Activated CD4-positive, alpha-beta memory T cell treated with anti-CD3 and anti-CD28 coated beads for 36 hours (primary cell): ENCODE measurements at regions not wholly inside any gene's neighbourhood (a gene's known extent, or its start where the extent isn't known, plus 50 kb on each side); places are given as distances from the start of the nearest gene placed in this dataset.

Source experiments
- CTCF ChIA-PET: fragments of 350-600 bp; sonication (Branson Sonifier 250); formaldehyde crosslinking; loops from one replicate; lab custom pipeline; 2021; ENCODE audit warnings: antibody characterized with exemption, inconsistent platforms; lab: Charles Lee
- POLR2A ChIA-PET: fragments of 350-600 bp; sonication (Branson Sonifier 250); formaldehyde crosslinking; loops from one replicate; lab custom pipeline; 2021; ENCODE audit warnings: antibody characterized with exemption; lab: Charles Lee
- DNase-seq: peaks from one replicate; pipeline ENCODE4 v3.0.0-alpha.2; 2020
- H3K27ac Mint-ChIP-seq: one replicate; pipeline ENCODE4 v1.8.0; 2021; ENCODE audit warnings: mixed read lengths
- H3K27me3 Mint-ChIP-seq: one replicate; pipeline ENCODE4 v1.8.0; 2021; ENCODE audit warnings: mixed read lengths
- H3K36me3 Mint-ChIP-seq: one replicate; pipeline ENCODE4 v1.8.0; 2021; ENCODE audit warnings: mixed read lengths
- H3K4me1 Mint-ChIP-seq: one replicate; pipeline ENCODE4 v1.8.0; 2021; ENCODE audit warnings: low read depth, mixed read lengths
- H3K4me3 Mint-ChIP-seq: one replicate; pipeline ENCODE4 v1.8.0; 2021; ENCODE audit warnings: mild to moderate bottlenecking, mixed read lengths
- H3K9me3 Mint-ChIP-seq: one replicate; pipeline ENCODE4 v1.8.0; 2021; ENCODE audit warnings: mixed read lengths
- intact Hi-C: fragments of 100-400 bp; cut with micrococcal nuclease; formaldehyde crosslinking; loops from one replicate; pipeline ENCODE4 v1.15.1; 2023

DNA sequence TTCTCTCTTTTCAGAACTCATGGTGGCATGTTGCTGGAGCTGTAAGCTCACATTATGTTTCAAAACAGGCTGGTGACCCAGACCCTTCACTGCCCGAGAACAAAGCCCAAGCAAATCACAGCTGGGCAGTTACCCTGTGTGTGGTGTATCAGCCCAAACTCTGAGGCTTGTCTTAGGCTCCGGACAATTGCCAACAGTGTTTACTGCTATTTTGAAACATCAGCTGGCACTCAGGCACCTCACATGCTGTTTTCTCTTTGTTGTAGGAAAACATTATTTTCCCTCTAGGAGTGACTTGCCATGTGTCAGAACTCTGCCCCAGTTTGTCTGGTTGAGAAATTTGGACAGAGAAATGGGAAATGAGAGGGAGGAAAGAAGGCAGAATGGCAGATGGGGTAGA, 237.6 kb upstream of the APCDD1 start:
- ChIA-PET CTCF (no interaction called here), POLR2A (no interaction called here)
- H3K9me3 Mint-ChIP-seq = no peaks in the 10 kb centered on the region
- intact Hi-C loops = no loop called here
- no peaks in the 10 kb centered on the region for H3K4me1 Mint-ChIP-seq
- peaks cover 3% of the 10 kb centered on the region for H3K27me3 Mint-ChIP-seq
- no peak overlapping the region for H3K4me3 Mint-ChIP-seq
- no peak for DNase-seq
- no peak overlapping the region for H3K27ac Mint-ChIP-seq
- no peaks in the 10 kb centered on the region for H3K36me3 Mint-ChIP-seq

DNA sequence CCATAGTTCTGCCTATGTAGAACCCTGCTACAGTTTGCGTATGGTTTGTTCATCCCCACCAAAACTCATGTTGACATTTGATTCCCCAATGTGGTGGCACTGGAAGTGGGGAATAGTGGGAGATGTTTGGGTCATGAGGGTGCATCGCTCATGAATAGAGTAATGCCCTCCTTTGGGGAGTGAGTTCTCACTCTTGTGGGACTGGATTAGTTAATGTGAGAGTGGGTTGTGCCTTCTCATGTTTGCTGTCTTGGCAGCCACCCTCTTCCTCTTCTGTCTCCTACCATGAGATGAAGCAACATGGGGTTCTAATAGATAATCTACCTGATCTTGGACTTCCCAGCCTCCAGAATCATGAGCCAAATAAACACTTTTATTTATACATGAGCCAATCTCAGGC, 237.2 kb upstream of the APCDD1 start:
- H3K27ac Mint-ChIP-seq = no peak overlapping the region
- no peak overlapping the region for H3K4me3 Mint-ChIP-seq
- H3K36me3 Mint-ChIP-seq = no peaks in the 10 kb centered on the region
- H3K9me3 Mint-ChIP-seq = no peaks in the 10 kb centered on the region
- POLR2A ChIA-PET = no interaction called here
- no peak for DNase-seq
- no peaks in the 10 kb centered on the region for H3K4me1 Mint-ChIP-seq
- intact Hi-C loops = no loop called here
- peaks cover 2% of the 10 kb centered on the region for H3K27me3 Mint-ChIP-seq
- CTCF ChIA-PET = no interaction called here

DNA sequence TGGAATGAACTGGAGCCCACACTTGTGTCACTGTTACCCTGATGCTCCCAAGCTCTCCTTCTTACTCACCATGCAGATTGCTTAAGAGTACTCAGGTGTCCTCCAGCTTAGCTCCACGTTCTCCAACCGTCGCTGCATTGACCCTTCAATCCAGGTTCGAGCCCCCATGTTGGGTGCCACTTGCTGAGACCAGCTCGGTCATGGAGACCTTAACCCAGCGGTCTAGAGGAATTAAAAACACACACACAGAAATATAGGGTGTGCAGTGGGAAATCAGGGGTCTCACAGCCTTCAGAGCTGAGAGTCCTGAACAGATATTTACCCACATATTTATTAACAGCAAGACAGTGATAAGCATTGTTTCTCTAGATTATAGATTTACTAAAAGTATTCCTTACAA, 229.1 kb upstream of the APCDD1 start:
- ChIA-PET CTCF (no interaction called here), POLR2A (no interaction called here)
- intact Hi-C loops = no loop called here
- Mint-ChIP-seq H3K4me3 (no peak overlapping the region), H3K36me3 (no peaks in the 10 kb centered on the region), H3K27me3 (no peaks in the 10 kb centered on the region), H3K27ac (no peak overlapping the region), H3K9me3 (peaks cover 15% of the 10 kb centered on the region), H3K4me1 (no peaks in the 10 kb centered on the region)
- no peak for DNase-seq

DNA sequence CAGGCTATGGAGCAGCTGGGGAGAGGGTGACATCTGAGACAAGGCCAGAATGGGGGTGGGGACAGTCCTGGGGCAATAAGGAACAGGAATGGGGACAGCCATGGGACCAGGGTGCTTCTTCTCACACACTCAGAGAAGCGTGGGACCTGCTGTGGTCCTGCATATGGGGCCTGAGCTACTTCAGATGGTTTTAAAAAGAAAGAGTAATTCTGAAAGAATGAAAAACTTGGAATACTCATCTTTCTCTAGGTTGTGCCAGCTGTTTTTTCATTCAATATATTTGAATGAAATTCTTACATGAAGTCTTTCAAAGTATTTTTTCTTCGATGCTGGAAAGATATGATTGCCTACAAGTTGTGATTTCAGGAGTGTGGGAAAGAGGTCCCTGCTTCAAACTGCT, 227.5 kb upstream of the APCDD1 start:
- peaks cover 15% of the 10 kb centered on the region for H3K9me3 Mint-ChIP-seq
- H3K27ac Mint-ChIP-seq = no peak overlapping the region
- no peak for DNase-seq
- POLR2A ChIA-PET = no interaction called here
- intact Hi-C loops = no loop called here
- no peaks in the 10 kb centered on the region for H3K4me1 Mint-ChIP-seq
- H3K27me3 Mint-ChIP-seq = no peaks in the 10 kb centered on the region
- H3K4me3 Mint-ChIP-seq = no peak overlapping the region
- CTCF ChIA-PET = no interaction called here
- H3K36me3 Mint-ChIP-seq = no peaks in the 10 kb centered on the region

GRCh38 chr18:10228326-10228725, 226.1 kb upstream of the APCDD1 start:
- Mint-ChIP-seq H3K4me1 (no peaks in the 10 kb centered on the region), H3K9me3 (peaks cover 15% of the 10 kb centered on the region), H3K4me3 (no peak overlapping the region), H3K27ac (no peak overlapping the region), H3K36me3 (no peaks in the 10 kb centered on the region), H3K27me3 (no peaks in the 10 kb centered on the region)
- DNase-seq = no peak
- ChIA-PET POLR2A (no interaction called here), CTCF (no interaction called here)
- intact Hi-C loops = no loop called here

DNA sequence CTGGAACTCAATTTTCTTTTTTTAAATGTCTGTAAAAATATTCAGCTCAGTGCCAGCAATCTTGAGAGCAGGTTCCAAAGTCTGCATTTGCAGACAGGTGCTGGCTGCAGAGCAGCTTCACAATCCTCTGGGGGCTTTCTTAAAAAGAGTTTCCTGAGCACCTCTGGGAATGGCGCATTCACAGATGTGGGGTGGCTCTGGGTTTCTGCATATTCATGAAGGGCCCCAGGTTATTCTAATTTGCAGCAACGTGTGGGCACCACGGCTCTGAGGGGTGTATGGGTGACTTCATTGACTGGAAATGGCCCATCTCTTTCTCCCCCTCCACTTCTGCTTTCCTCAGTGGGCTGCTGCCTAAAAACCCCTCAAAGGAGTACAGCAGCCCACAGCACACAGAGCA, 225.0 kb upstream of the APCDD1 start:
- Mint-ChIP-seq H3K27me3 (no peaks in the 10 kb centered on the region), H3K4me1 (no peaks in the 10 kb centered on the region), H3K4me3 (no peak overlapping the region), H3K36me3 (no peaks in the 10 kb centered on the region), H3K27ac (no peak overlapping the region), H3K9me3 (peaks cover 14% of the 10 kb centered on the region)
- intact Hi-C loops = no loop called here
- no peak for DNase-seq
- CTCF ChIA-PET = no interaction called here
- POLR2A ChIA-PET = no interaction called here

DNA sequence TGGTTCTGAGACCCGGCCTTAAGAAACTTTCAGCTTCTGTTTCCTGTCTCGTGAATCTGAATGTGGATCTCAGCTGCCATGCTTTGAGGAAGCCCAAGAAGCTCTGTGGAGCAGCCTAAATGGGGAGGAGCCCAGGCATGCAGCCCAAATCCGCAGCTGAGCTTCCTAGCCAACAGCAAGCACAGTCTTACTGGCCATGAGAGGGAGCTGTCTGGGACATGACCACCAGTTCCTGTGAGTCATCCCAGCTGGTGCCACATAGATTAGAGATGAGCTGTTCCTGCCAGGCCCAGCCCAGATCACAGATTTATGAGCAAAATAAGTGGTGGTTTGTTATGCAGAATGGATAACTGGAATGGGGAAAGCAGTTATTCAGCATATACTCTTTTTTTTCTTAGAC, 224.4 kb upstream of the APCDD1 start:
- H3K27me3 Mint-ChIP-seq = no peaks in the 10 kb centered on the region
- no peaks in the 10 kb centered on the region for H3K36me3 Mint-ChIP-seq
- no peak overlapping the region for H3K27ac Mint-ChIP-seq
- ChIA-PET POLR2A (no interaction called here), CTCF (no interaction called here)
- peak; percentile 9 for DNase-seq
- intact Hi-C loops = no loop called here
- H3K4me3 Mint-ChIP-seq = no peak overlapping the region
- peaks cover 10% of the 10 kb centered on the region for H3K9me3 Mint-ChIP-seq
- no peaks in the 10 kb centered on the region for H3K4me1 Mint-ChIP-seq

DNA sequence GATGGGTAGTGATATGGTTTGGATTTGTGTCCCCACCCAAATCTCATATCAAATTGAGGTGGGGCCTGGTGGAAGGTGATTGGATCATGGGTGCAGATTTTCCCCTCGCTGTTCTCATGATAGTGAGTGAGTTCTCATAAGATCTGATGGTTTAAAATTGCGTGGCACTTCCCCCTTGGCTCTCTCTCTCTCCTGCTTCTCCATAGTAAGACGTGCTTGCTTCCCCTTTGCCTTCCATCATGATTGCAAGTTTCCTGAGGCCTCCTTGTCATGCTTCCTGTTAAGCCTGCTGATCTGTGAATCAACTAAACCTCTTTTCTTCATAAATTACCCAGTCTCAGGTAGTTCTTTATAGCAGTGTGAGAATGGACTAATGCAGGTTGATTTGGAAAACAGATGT, 223.2 kb upstream of the APCDD1 start:
- H3K36me3 Mint-ChIP-seq = no peaks in the 10 kb centered on the region
- no peak overlapping the region for H3K4me3 Mint-ChIP-seq
- no peaks in the 10 kb centered on the region for H3K27me3 Mint-ChIP-seq
- intact Hi-C loops = no loop called here
- CTCF ChIA-PET = no interaction called here
- DNase-seq = no peak
- H3K27ac Mint-ChIP-seq = no peak overlapping the region
- POLR2A ChIA-PET = no interaction called here
- peaks cover 4% of the 10 kb centered on the region for H3K9me3 Mint-ChIP-seq
- H3K4me1 Mint-ChIP-seq = no peaks in the 10 kb centered on the region

GRCh38 chr18:10232062-10232461, 222.4 kb upstream of the APCDD1 start:
- POLR2A ChIA-PET = no interaction called here
- Mint-ChIP-seq H3K4me1 (no peaks in the 10 kb centered on the region), H3K27me3 (no peaks in the 10 kb centered on the region)

GRCh38 chr18:10233082-10233875, 221.2 kb upstream of the APCDD1 start:
- intact Hi-C loops = no loop called here
- DNase-seq = no peak
- ChIA-PET CTCF (no interaction called here), POLR2A (no interaction called here)
- Mint-ChIP-seq H3K4me1 (no peaks in the 10 kb centered on the region), H3K9me3 (peaks cover 3% of the 10 kb centered on the region), H3K4me3 (no peak overlapping the region), H3K27ac (no peak overlapping the region), H3K36me3 (no peaks in the 10 kb centered on the region), H3K27me3 (no peaks in the 10 kb centered on the region)

More at GRCh38 chr18:10232062-10232461, 222.4 kb upstream of the APCDD1 start:
- CTCF ChIA-PET = no interaction called here
- Mint-ChIP-seq H3K9me3 (peaks cover 3% of the 10 kb centered on the region), H3K4me3 (no peak overlapping the region), H3K36me3 (no peaks in the 10 kb centered on the region), H3K27ac (no peak overlapping the region)
- intact Hi-C loops = no loop called here
- no peak for DNase-seq

DNA sequence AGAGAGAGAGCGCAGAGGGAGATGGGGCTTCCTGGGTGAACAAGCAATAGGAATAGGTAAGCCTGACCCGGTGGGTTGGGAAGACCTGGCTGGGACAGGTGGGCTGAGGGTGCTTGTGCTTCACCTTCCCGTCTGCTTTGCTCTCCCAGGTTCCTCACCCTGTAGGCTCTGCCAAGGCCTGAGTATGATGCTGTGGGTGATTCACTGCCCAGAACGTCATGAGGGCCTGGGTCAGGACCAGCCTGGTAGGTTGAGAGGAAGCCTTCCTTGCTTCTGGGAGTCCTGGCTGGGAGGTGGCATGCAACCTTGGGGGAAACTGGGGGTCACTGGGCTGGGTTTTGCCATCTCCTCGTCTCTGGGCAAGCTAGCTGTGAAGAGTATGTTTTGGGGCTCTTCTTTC, 220.2 kb upstream of the APCDD1 start:
- Mint-ChIP-seq H3K4me1 (no peaks in the 10 kb centered on the region), H3K27ac (no peak overlapping the region), H3K4me3 (no peak overlapping the region), H3K9me3 (peaks cover 3% of the 10 kb centered on the region), H3K27me3 (no peaks in the 10 kb centered on the region), H3K36me3 (no peaks in the 10 kb centered on the region)
- POLR2A ChIA-PET = no interaction called here
- no peak for DNase-seq
- intact Hi-C loops = no loop called here
- CTCF ChIA-PET = no interaction called here

GRCh38 chr18:10234912-10235660, 219.3 kb upstream of the APCDD1 start:
- no peak overlapping the region for H3K27ac Mint-ChIP-seq
- H3K4me1 Mint-ChIP-seq = no peaks in the 10 kb centered on the region
- intact Hi-C loops = no loop called here
- H3K9me3 Mint-ChIP-seq = peaks cover 1% of the 10 kb centered on the region
- H3K27me3 Mint-ChIP-seq = no peaks in the 10 kb centered on the region
- CTCF ChIA-PET = no interaction called here
- POLR2A ChIA-PET = no interaction called here
- no peaks in the 10 kb centered on the region for H3K36me3 Mint-ChIP-seq
- DNase-seq = no peak
- H3K4me3 Mint-ChIP-seq = no peak overlapping the region

- H3K36me3 Mint-ChIP-seq = no peaks in the 10 kb centered on the region
- no peaks in the 10 kb centered on the region for H3K9me3 Mint-ChIP-seq
- intact Hi-C loops = no loop called here
- POLR2A ChIA-PET = no interaction called here
- H3K27ac Mint-ChIP-seq = no peak overlapping the region
- H3K4me3 Mint-ChIP-seq = no peak overlapping the region
- DNase-seq = no peak
- no peaks in the 10 kb centered on the region for H3K27me3 Mint-ChIP-seq
- CTCF ChIA-PET = no interaction called here
- no peaks in the 10 kb centered on the region for H3K4me1 Mint-ChIP-seq
These were observed 218.8 kb upstream of the APCDD1 start for GRCh38 chr18:10235661-10235952.
